ENCODE measurements at regions not wholly inside any gene's neighbourhood (a gene's known extent, or its start where the extent isn't known, plus 50 kb on each side); places are given as distances from the start of the nearest gene placed in this dataset.

DNA sequence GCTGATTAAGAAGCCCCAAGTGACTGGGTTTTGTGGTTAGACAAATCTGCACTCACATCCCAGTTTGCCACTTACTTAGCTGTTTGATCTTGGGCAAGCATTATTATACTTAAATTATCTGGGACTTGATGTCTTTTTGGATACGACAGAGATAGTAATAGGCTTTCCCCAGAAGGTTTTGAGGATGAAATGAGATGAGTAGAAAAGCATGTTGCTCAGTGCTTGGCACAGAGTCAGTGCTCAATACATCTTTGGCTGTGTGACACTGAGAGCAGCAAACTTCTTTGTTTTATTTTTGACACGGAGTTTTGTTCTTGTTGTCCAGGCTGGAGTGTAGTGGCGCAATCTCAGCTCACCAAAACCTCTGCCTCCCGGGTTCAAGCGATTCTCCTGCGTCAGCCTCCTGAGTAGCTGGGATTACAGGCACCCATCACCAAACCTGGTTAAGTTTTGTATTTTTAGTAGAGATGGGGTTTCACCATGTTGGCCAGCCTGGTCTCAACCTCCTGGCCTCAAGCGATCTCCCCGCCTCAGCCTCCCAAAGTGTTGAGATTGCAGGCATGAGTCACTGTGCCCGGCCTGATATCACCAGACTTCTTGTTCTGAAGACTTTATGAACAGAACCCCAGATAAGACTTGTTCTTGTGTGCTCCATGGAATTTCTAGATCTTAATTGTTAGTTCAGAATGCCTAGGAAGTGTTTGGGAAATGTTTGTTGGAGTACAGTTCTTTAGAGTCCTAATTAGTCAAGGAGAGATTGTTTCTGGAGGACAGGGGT, 521.2 kb downstream of the SLC4A3 start:
- no peak for DNase-seq (ENCODE audit: extremely low read depth, low read depth)

DNA sequence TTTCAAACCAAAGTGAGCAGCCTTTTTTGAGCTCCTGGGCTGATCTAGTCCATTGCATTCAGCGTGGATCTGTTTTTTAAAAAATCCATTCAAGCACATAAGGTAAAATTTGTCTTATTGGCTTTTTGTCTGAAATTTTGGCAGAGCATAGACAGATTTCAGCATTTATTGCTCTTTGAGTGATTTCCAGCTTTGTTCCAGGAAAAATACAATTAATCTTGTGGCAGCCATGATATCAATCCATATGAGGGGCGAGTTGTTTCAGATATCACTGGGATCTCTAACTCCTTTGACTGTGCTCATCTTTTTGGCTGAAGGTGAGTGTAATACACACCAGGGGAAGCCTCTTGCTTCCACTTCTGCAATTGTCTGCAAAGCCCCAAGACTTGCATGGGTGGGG, 523.9 kb downstream of the SLC4A3 start:
- no peak for DNase-seq (ENCODE audit: extremely low read depth, low read depth)

DNA sequence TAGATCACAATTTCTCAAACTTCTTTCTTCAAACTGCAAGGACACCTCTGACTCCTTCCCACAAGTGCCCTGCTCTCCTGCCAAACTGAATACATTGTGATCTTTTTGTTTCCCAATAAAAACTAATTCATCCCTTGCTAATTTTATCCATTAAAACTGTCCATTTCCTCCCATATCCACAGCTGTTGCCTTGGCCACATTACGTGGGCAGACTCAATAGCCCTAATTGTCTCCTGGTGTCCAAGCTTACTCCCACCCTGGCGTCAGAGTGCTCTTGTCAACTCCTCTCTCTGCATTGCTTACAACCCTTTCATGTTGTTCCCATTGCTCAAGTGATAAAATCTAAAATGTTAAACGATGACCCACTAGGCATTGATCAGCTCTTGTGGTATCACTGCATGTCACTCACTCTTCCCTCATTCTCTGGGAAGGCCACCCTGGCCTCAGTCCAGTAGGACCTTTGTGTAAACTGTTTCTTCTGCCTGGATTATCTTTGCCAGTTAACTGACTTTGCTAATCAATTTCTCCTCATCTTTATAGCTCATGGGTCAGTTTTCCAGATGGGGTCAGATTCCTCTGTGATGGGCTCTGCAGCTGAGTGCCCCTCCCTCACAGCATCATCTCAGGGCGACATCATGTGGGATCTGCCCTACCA, 525.0 kb downstream of the SLC4A3 start:
- no peak for DNase-seq (ENCODE audit: extremely low read depth, low read depth)

DNA sequence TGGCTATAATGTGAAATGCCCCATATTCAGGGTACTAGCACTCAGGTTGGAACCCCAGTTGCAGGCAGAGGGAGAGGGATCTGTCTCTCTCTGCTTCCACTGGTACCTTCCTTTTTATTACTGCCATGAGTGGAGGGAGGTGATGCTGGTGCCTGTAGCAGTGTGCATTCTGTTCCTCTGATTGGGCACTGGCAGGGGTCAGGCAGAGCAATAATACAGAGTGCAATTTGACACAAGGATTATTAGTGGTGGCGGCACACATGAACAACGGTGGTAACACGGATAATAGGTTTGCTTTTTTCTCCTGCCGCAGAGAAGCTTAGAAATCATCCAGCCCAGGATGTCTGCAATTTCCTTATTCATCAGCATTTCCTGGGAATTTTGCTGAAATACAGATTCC, 525.7 kb downstream of the SLC4A3 start:
- DNase-seq (ENCODE audit: extremely low read depth, low read depth): no peak

DNA sequence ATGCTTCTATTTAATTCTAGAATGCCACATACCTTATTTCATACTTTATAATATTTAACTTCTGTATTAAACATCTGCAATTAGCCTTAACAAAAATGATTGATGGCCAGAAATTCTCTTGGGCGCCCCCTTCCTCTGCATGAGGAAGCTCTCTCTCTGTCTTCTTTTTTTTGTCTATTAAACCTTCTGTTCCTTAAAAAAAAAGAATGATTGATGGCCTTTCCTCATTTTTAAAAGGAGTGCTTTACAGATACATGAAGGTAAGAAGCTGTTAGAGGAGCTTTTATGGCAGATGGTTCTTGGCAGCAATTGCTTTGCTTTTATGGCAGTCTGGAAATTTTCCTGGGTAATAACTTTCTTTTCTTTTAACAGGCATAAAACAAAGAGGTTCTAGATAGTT, 526.9 kb downstream of the SLC4A3 start:
- no peak for DNase-seq (ENCODE audit: extremely low read depth, low read depth)

DNA sequence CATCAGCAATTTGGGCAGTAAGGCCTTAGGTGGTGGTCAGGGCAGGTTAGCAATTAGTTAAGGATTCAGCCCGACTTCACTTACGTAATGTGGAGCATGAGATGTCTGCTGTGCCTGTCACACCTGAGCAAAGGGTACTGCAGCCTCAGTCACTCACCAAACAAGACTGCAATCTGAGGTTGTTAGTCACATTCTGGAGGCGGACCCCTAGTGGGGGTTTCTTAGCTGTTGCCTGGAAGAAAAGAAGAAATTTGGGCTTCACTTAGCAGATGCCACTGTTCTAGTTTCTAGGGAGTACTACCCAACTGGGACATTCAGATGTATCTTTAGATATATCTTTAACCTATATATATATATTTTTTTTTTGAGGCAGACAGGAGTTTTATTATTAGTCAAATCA, 529.9 kb downstream of the SLC4A3 start:
- DNase-seq (ENCODE audit: extremely low read depth, low read depth): no peak

DNA sequence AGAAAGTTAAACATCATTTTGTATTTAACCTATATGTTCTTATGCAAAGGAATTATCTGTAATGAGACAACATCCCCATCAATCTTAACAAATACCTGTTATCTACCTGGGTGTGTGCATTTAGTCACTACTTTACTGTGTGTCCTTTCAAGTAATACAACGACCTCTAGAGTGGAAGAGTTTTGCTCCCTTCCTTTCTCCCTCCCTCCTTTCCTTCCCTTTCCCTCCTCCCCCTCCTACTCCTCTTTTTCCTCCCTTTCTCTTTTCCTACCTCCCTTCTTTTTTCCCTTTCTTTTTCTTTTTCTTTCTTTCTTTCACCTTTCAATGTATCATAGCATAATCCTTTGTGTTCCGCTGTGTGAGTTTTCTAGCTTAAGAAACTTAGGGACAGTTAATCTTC, 532.3 kb downstream of the SLC4A3 start:
- no peak for DNase-seq (ENCODE audit: extremely low read depth, low read depth)

DNA sequence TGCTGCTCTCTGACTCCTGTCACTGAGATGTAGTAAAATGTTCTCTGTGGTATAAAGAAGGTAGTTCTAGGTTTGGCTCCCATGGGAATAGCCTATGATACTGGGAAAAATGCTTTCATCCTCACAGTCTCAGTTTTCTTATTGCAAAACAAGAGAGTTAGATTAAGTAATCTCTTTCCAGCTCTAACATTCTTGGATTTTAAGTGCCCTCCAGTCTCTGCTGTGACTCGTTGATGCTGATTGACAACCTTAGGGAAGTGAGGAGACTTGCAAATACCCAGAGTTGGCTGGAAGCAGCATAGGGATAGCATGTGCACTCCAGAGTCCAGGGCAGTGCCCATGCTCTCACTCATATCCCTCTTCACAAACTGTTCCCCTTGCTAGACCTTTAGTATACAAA, 534.9 kb downstream of the SLC4A3 start:
- no peak for DNase-seq (ENCODE audit: extremely low read depth, low read depth)

DNA sequence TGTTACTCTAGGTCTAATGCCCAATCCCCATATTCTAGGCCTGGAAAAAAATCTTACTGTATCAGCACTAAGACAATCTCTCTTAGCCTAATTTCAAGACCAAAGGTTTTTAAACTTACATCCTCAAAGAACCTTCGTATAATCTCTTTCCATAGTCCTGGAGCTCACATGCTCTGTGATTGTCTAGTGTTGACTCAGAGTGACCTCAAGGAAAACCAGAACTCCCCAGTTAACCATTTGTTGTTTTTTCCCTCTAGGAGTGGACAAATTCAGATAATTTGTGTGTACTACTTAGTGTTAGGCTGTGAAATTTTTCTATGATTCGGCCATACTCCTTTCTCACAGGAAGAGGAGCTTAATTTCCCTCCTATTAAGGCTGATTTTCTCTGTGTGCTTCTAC, 536.1 kb downstream of the SLC4A3 start:
- no peak for DNase-seq (ENCODE audit: extremely low read depth, low read depth)

DNA sequence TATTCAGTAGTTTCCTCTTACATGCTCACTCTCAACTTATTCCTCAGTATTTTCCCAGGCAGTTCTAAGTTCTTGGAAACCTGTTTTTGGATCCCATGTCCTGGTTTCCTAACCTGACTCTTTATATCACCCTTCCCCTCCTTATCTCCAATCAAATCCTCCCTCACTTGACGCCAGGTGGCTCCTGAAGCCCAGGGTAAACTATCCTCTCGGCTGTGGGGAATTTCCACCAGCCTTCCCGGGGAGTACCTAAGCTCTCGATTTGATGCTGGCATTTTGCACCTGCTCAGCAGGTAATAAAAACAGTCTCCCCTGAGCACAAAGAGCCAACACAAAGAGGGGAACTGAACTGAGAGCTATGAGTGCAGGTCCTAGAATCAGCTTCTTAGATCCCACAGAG, 538.0 kb downstream of the SLC4A3 start:
- DNase-seq (ENCODE audit: extremely low read depth, low read depth): no peak

DNA sequence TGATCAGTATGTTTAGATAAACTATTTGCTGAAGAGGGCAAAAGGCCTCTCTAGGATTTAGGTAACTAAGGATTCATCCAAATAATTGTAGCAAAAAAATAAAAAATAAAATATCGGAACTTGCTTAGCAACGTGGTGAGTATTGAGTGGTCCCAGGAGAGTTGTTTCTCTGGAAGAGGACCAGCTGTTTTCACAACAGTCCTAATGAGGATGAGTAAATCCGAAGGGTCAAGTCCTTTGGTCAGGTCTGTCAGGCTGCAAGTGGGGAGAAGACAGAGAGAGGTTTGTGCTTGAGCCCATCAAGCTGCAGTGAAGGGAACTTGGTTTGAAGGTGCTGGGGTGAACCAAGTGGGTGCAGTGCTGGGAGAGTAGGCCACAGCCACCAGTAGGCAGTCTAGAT, 539.2 kb downstream of the SLC4A3 start:
- DNase-seq (ENCODE audit: extremely low read depth, low read depth): no peak

DNA sequence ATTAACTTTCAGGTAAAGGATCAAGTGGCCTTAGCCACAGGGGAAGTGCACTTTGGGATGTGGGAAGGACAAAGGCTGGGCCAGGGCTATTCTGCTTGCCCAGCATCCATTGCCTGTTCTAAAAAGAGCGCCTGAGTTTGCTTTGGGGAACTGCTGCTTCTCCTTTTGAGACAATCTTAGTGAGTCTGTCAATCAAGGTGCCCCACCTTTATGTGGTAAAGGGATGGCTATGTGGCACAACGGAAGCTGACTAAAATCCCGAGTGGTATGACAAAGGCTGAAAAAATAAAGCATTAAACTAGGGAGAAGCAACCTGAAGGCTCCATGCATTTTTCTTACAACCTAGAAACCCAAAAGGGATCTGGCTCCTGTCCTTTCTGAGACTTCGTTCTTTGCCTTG, 540.5 kb downstream of the SLC4A3 start:
- DNase-seq (ENCODE audit: extremely low read depth, low read depth): no peak

DNA sequence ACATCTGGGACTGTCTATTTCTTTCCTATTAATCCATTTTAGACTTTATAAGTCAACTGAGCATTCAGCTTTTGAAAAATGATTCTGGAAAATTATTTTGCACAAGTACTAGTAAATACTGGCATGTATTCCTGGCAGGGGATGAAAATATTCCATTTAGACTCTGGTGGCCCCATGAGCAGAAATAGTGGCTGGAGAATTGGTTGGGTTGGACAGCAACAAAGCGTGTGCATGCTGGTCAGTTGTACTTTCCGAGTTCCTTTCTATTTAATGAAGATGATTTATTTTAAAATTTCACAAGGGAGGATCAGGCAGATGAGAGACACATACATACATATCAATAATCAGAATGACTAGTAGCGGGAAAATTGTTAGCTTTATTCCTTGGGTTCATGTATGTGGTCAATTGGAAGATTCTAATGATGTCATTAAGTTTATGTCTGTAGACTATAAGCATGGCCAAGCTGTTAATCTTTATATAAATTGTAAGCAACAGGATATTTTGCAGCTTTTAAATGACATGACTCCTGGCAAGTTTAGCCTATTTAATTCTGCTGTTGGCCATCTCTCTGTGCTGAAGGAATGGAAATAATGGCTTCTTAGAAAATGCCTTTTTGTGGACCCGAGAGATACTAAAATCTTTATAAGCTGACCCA, 541.6 kb downstream of the SLC4A3 start:
- no peak for DNase-seq (ENCODE audit: extremely low read depth, low read depth)

DNA sequence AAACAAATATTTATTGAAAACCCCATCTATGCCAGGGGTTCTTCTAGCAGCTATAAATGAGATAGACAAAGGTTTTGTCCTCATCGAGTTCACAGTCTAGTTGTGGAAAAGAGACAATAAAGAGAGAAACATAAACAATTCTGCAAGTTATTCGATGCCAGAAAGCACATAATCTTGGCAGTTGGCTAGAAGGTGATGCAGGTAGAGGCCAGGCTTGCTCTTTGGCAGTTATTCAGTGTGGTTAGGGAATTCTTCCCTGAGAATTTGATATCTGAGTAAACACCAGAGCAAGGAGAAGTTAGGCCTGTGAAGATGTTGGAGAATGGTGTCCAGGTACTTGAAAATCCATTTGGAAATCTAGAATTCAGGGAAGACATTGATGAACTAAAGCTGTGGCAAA, 547.4 kb downstream of the SLC4A3 start:
- no peak for DNase-seq (ENCODE audit: extremely low read depth, low read depth)

DNA sequence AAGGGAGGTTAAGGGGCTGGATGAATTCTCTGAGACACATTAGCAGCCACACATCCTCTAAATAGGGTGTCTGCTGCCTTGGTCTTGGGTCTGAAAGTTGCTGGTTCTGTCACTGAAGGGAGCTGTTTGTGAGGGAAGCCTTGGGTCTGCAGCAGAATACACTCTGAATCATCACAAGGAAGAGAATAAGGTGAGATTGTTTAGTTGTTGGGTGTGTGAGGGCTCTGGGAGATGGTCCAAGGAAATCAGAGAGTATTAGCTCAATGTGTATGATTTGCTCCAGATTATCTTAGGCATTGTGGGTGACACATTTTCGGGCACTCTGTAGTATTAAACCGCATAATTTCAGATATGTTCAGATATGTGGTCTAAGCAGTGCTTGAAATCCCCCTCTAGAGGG, 548.5 kb downstream of the SLC4A3 start:
- no peak for DNase-seq (ENCODE audit: extremely low read depth, low read depth)

DNA sequence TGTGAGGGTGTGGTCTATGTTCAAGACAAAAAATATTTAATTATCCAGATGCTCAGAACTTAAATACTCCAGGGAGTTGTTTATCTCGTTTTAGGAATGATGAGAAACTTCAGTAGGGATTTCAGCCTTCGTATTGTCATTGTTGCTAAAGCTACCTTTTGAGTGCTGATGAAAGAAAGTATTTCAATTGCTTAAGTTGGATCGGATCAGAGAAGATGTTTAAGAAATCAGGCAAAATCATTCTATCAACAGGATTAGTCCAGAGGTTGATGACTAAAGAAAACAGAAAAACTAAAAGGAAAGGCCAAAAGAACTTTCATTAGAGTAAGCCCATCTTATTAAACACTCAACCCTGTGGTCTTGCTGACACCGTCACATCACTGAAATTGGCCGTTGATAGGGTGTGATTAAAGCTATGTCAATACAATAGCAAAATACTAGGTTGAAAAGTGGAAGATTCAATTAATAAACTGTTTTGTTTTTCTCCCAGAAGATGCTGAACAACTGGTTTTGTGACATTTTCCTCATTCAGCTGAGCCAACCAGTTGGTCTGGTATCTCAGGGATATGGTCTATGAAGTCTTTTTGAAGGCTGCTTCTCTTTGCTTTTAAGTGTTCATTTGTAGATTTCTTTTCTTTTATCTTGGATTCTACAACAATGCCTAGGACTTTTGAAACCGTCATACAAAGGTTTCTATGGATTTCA, 551.7 kb downstream of the SLC4A3 start:
- DNase-seq (ENCODE audit: extremely low read depth, low read depth): no peak

DNA sequence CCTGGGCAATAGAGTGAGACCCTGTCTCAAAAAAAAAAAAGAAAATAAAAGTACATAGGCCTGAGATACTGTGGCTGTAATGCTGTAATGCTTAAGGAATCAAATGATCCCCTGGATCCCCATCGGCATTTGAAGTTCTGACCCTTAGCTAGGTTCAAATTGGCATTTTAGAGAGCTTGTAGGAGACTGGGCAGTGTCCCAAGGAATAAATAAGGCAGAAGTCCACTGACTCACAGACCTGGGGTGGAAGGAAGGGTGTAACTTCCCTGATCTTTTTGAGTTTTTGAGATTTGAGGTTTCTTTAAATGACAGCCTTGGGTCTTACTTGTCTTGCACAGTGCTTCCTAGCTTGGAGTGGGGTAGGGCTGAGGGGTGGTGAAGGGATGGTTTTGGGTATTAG, 553.7 kb downstream of the SLC4A3 start:
- no peak for DNase-seq (ENCODE audit: extremely low read depth, low read depth)

DNA sequence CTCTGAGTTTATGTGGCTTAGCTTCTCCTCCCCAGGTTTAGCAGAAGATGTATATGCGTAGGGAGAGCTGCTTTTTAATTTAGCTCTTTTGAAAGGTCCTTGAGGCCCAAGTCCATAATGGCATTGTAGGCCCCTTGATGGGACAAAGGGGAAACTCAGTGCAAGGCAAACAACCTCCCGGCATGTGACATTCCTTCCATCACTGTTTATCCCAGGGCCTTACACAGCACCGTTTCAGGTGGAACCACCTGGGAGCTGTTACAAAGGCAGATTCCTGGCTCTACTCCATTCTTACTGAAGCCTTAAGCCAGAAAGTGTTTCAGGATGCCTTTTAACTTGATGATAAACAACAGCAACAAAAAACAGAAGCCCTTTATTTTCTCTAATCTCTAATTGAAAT, 555.4 kb downstream of the SLC4A3 start:
- DNase-seq (ENCODE audit: extremely low read depth, low read depth): no peak

DNA sequence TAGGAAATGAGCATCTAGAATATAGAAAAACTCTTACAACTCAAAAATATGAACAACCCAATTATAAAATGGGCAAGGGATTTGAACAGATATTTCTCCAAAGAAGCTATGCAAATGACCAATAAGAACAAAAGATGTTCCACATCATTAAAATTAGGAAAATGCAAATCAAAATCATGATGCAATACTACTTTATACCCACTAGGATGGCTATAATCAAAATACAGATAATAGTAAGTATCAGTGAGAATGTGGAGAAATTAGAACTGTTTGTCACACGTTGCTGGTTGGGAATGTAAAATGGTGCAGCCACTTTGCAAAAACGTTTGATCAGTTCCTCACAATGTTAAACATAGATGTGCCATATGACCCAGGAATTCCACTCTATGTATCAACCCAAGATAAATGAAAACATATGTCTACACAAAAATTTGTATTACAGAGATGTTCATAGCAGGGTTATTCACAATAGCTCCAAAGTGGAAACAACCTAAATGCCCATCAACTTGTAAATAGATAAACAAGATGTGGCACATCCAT, 558.4 kb downstream of the SLC4A3 start:
- DNase-seq (ENCODE audit: extremely low read depth, low read depth): no peak

DNA sequence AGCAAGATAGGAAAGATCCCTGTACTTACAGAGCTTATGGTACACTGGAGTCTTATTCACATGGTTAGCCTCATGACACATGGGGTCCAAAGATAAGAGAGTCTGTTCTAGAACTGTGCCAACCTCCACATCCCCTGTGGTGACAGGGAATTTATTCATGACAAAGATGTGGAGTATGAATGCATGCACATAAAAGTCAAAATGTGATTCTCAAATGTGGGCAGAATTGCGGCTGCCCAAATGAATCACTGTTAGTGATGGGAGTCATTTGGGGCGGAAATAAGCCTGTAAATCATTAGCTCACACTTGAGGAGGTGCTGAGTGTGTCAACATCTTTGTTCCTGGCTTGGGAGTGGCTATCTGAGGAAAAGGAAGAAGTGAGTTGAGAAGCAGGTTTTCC, 560.6 kb downstream of the SLC4A3 start:
- no peak for DNase-seq (ENCODE audit: extremely low read depth, low read depth)

DNA sequence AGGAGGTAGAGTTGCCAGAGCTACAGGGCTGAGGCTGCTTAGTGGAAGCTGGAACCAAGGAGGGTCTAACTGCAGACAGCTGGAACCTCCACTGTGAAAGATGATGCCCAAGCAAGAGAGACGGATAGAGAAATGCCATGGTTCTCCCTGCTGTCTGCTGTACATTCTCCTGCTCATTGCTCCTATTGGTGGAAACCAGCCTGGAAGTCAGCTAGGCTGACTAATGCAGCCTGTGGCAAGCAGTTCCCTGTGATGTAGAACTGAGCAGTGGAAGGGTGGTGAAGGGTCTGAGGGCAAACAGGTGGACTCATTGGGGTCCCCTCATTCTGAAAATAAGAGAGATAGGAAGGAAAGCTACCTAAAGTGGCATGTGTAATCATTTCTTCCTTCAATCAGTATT, 563.6 kb downstream of the SLC4A3 start:
- DNase-seq (ENCODE audit: extremely low read depth, low read depth): no peak
